ENCODE measurements at regions not wholly inside any gene's neighbourhood (a gene's known extent, or its start where the extent isn't known, plus 50 kb on each side); places are given as distances from the start of the nearest gene placed in this dataset.

DNA sequence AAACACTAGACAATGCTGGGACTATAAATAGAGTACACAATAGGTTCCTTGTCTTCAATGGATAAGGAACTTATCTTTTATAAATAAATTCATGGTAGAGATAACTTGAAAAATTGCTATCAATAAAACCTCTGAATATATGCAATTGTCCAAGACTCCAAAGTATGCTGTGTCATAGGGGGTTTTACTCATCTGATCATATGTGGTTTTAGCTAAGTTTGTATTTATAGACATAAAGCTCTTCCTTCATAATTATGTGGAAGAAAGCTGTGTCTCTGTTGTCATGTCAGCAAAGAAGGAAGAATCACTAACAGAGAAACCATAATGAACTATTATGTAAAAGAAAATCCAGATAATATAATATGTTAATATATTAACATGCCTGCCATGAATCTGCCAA is 111.5 kb upstream of the ATXN7L3B start:
- POLR2A ChIA-PET: no interaction called here
- no peaks in the 10 kb centered on the region for H3K36me3 Mint-ChIP-seq (ENCODE audit: low read depth)
- CTCF ChIA-PET: no interaction called here

DNA sequence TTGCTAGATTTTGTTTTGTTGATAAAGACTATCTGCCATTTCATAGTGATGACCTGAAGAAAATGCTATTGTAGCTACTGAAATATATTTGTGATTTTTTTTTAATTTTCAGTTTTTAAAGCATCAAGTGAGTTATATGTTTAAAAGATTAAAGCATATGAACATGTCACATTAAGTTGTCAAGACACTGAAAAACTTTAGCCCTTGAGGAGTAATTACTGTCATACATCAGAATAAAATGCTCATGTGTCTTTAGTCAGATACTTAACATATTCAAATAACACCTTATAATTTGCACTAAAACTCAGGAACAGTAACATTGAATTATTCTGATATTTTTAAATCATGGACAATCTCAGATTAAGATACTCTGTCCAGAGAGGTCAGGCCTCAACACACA is 108.1 kb upstream of the ATXN7L3B start:
- no peaks in the 10 kb centered on the region for H3K27me3 ChIP-seq (ENCODE audit: control insufficient read depth in 1 of 2, insufficient read depth in 2 of 2, low read length in 2 of 2)
- POLR2A ChIA-PET: no interaction called here
- H3K4me1 ChIP-seq (ENCODE audit: insufficient read depth, low read length): no peaks in the 10 kb centered on the region
- no peak overlapping the region for H3K27ac ChIP-seq (ENCODE audit: low read depth in 1 of 2, low read length in 2 of 2)
- Mint-ChIP-seq H3K4me1 (ENCODE audit: low read depth) (no peaks in the 10 kb centered on the region), H3K9me3 (no peaks in the 10 kb centered on the region), H3K27ac (no peak overlapping the region), H3K4me3 (no peak overlapping the region), H3K36me3 (ENCODE audit: low read depth) (no peaks in the 10 kb centered on the region), H3K27me3 (no peaks in the 10 kb centered on the region)
- H3K36me3 ChIP-seq (ENCODE audit: insufficient read depth, low read length): no peaks in the 10 kb centered on the region
- TF ChIP-seq, protein P1, sequence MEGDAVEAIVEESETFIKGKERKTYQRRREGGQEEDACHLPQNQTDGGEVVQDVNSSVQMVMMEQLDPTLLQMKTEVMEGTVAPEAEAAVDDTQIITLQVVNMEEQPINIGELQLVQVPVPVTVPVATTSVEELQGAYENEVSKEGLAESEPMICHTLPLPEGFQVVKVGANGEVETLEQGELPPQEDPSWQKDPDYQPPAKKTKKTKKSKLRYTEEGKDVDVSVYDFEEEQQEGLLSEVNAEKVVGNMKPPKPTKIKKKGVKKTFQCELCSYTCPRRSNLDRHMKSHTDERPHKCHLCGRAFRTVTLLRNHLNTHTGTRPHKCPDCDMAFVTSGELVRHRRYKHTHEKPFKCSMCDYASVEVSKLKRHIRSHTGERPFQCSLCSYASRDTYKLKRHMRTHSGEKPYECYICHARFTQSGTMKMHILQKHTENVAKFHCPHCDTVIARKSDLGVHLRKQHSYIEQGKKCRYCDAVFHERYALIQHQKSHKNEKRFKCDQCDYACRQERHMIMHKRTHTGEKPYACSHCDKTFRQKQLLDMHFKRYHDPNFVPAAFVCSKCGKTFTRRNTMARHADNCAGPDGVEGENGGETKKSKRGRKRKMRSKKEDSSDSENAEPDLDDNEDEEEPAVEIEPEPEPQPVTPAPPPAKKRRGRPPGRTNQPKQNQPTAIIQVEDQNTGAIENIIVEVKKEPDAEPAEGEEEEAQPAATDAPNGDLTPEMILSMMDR (IDR thresholded peaks at IDR 0.05): no peak
- no peak overlapping the region for H3K4me3 ChIP-seq (ENCODE audit: low read length)
- DNase-seq (no peak), ATAC-seq (ENCODE audit: poor library complexity) (no peak)
- H3K9me3 ChIP-seq (ENCODE audit: control insufficient read depth in 1 of 2, insufficient read depth in 1 of 2, low read length in 2 of 2): peaks cover 0 to 3% of the 10 kb centered on the region in 2 experiments
- CTCF ChIA-PET: no interaction called here
- intact Hi-C loops (cut with DNase I, micrococcal nuclease): no loop called here

More for the DNA sequence above, 111.5 kb upstream of the ATXN7L3B start:
- intact Hi-C loops (cut with DNase I, micrococcal nuclease): no loop called here
- TF ChIP-seq, protein P1 (IDR thresholded peaks at IDR 0.05): no peak
- Histone ChIP-seq H3K36me3 (ENCODE audit: insufficient read depth, low read length) (no peaks in the 10 kb centered on the region), H3K27me3 (ENCODE audit: control insufficient read depth in 1 of 2, insufficient read depth in 2 of 2, low read length in 2 of 2) (no peaks in the 10 kb centered on the region), H3K9me3 (ENCODE audit: control insufficient read depth in 1 of 2, insufficient read depth in 1 of 2, low read length in 2 of 2) (peaks cover 0 to 3% of the 10 kb centered on the region in 2 experiments), H3K4me3 (ENCODE audit: low read length) (no peak overlapping the region), H3K4me1 (ENCODE audit: insufficient read depth, low read length) (no peaks in the 10 kb centered on the region), H3K27ac (ENCODE audit: low read depth in 1 of 2, low read length in 2 of 2) (no peak overlapping the region)
- Mint-ChIP-seq H3K4me3 (no peak overlapping the region), H3K9me3 (no peaks in the 10 kb centered on the region), H3K27ac (no peak overlapping the region), H3K27me3 (no peaks in the 10 kb centered on the region), H3K4me1 (ENCODE audit: low read depth) (no peaks in the 10 kb centered on the region)
- no peak for ATAC-seq (ENCODE audit: poor library complexity)
- no peak for DNase-seq

DNA sequence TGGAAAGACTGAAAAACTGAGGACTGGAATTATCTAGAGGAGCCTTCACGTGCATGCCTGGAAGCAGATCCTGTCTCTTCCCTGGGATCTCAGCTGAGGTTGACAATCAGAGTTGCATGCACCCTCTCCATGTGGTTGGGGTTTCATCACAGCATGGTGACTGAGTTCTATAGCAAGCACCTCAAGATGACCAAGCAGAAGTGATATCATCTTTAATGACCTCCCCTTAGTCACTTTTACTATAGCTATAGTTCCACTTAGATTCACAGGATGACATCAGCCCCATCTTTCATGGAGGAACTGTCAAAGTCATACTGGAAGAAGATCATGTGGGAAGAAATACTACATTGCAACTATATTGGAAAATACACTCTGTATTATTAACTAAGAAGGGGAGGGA is 105.8 kb upstream of the ATXN7L3B start:
- Mint-ChIP-seq H3K27me3 (no peaks in the 10 kb centered on the region), H3K4me1 (ENCODE audit: low read depth) (no peaks in the 10 kb centered on the region), H3K4me3 (no peak overlapping the region), H3K27ac (no peak overlapping the region), H3K36me3 (ENCODE audit: low read depth) (no peaks in the 10 kb centered on the region), H3K9me3 (no peaks in the 10 kb centered on the region)
- Histone ChIP-seq H3K27ac (ENCODE audit: low read depth in 1 of 2, low read length in 2 of 2) (no peak overlapping the region), H3K27me3 (ENCODE audit: control insufficient read depth in 1 of 2, insufficient read depth in 2 of 2, low read length in 2 of 2) (no peaks in the 10 kb centered on the region), H3K4me1 (ENCODE audit: insufficient read depth, low read length) (no peaks in the 10 kb centered on the region), H3K9me3 (ENCODE audit: control insufficient read depth in 1 of 2, insufficient read depth in 1 of 2, low read length in 2 of 2) (peaks cover 0 to 3% of the 10 kb centered on the region in 2 experiments), H3K36me3 (ENCODE audit: insufficient read depth, low read length) (no peaks in the 10 kb centered on the region), H3K4me3 (ENCODE audit: low read length) (no peak overlapping the region)
- no peak for DNase-seq
- CTCF ChIA-PET: no interaction called here
- no peak for ATAC-seq (ENCODE audit: poor library complexity)
- TF ChIP-seq, protein P1 (IDR thresholded peaks at IDR 0.05): no peak
- POLR2A ChIA-PET: no interaction called here
- intact Hi-C loops (cut with DNase I, micrococcal nuclease): no loop called here
